HG02623 (cell line): ENCODE measurements at regions not wholly inside any gene's neighbourhood (a gene's known extent, or its start where the extent isn't known, plus 50 kb on each side); places are given as distances from the start of the nearest gene placed in this dataset.
"Not testable (repeated sequence)": the region's sequence is repeated elsewhere in the genome, so short reads cannot be mapped to it uniquely, and the experiment has no call there.

Experiments
- ATAC-seq: cut with Tn5 transposase; IDR thresholded peaks from one replicate; pipeline ENCODE4 v1.9.1; 2021; ENCODE audit warnings: moderate library complexity; ENCODE audit not compliant: unreplicated experiment

DNA sequence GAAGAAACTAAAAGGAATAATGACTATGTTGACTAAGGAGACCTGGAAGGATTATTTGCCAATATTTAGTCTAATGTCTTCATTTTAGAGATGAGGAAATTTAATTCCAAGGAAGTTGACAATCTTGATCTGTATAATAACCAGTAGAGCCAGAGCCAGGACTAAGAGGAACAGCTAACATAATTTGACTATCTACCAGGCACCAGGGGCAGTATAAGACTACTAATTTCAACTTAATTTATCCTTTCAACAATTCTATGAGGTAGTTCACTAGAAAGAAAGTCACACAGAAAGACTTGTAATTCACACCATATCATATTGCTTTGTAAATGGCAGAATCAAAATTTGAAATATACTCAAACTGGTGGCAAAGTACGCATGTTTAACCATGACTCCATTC lies 273.0 kb upstream of the STXBP5 start:
- no peak for ATAC-seq

DNA sequence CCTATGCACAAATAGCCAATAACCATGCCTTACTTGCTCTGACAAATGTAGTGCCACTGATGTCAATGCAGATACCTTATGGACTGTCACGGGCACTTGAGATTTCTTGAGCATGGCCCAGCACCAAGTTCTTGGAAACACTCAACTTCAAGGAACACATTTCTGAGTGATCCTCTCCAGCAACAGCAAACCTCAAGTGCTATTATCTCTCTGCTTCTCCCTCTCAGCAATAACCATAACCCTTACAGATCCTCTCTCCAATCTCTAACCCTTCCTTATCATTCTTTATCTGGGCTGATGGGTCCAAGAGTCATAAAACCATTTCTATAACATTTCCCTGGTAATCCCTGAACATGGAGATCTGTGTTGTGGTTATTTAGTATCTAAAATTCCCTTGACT lies 266.9 kb upstream of the STXBP5 start:
- ATAC-seq = no peak

DNA sequence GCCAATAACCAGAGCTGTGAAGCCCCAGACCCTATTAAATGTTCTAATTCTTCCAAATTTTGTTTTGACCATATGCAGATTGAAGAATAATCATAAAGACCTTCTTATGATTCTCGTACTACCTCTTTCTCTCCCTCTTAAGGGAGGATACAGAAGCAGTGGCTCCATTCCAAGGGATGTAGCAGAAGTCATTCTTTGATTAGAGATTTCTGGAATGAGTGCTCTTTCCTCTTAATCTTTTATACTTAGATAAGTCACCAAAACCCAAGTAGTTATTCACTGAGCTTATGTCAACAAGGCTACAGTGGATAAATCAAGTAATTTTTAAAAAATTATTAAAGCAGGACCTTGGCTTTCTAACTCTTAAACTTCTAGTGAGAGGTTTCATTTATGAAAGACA lies 266.0 kb upstream of the STXBP5 start:
- no peak for ATAC-seq

DNA sequence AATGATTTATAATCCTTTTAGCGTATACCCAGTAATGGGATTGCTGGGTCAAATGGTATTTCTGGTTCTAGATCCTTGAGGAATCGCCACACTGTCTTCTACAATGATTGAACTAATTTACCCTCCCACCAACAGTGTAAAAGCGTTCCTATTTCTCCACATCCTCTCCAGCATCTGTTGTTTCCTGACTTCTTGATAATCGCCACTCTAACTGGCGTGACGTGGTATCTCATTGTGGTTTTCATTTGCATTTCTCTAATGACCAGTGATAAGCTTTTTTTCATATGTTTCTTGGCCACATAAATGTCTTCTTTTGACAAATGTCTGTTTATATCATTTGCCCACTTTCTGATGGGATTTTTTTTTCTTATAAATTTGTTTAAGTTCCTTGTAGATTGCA lies 264.8 kb upstream of the STXBP5 start:
- ATAC-seq = not testable (repeated sequence)

DNA sequence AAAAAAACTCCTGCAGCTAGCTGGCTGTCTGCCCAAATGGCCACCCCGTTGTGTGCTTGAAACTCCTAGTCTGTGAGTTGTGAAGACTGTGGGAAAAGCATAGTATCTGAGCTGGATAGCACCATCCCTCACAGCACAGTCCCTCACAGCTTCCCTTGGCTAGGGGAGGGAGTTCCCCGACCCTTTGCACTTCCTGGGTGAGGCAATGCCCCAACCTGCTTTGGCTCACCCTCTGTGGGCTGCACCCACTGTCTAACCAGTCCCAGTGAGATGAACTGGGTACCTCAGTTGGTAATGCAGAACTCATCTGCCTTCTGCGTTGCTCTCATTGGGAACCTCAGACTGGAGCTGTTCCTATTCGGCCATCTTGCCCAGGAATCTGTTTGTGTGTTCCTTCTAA lies 260.6 kb upstream of the STXBP5 start:
- no peak for ATAC-seq

DNA sequence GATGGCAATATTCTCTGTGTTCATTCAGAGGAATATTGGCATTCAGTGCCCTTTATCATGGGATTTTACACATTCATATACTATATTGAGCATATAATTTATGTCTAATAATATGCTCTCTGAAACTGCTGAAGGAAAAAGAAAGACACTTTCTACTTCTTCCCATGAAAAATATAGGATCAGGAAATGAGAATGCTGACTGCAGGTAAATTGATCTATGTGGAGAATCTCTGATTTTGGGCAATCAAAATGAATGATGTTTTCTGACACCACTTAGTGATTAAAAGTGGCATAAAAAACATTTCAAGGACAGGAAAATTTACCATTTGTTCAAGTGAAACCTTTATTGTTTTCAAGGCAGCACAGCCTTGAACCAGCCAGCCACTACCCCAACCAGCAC lies 260.1 kb upstream of the STXBP5 start:
- ATAC-seq = no peak

DNA sequence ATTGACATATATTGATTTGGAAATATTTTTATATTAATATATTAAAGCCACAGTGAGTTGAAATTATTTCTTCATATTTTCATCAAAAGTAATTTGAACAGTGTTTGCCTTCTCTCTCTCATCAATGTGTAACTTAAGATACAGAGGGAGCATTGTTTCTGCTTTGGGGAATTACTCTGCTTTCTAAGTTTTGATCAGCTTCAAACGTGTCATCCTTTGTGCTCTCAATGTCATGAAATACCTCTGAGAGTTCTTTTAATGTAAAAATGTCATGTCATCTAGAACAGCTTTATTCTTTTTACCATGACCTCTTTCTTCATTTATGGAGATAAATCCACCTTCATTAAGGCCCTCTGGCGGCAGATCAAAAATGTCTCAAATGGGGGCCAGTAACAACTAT lies 259.4 kb upstream of the STXBP5 start:
- ATAC-seq = no peak

DNA sequence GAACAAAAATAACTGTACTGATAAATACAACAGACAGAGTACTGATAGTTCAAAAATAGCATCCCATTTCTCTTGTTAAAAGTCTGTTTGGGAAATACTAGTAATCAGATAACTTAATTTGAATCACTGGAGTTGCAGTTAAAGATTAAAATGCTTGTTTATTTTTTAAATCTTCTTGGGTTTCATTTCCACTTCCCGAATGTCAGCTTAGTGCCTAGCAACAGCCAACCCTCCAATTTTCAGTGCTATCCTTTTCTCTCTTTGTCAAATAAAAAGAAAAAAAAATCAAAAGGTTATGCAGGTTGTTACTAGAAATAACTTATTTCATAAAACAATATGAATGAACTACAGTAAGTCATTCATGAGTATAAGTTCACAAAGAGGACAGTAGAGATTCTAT lies 257.7 kb upstream of the STXBP5 start:
- no peak for ATAC-seq

DNA sequence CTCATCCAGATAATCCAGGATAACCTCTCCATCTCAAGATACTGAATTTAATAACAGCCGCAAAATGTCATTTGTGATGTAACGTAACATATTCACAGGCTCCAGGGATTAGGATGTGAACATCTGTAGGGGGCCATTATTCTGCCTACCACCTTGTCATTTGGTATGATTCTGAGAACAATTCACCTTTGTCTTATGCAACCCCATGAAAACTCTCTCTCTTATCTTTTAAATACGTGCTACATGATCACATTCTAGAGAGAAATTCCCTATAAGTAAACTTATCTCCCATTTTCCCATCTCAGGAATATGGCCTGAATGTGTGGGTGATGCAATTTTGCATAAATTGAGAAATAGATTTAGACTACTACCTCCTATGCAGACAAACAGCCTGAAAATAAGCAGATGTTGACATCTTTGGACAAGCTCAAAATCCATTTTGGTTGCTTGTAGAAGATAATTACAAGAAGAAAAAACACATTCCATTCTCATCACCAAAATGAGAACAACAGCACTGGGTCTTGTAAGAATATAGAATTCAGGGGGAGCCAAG lies 255.4 kb upstream of the STXBP5 start:
- ATAC-seq = no peak

DNA sequence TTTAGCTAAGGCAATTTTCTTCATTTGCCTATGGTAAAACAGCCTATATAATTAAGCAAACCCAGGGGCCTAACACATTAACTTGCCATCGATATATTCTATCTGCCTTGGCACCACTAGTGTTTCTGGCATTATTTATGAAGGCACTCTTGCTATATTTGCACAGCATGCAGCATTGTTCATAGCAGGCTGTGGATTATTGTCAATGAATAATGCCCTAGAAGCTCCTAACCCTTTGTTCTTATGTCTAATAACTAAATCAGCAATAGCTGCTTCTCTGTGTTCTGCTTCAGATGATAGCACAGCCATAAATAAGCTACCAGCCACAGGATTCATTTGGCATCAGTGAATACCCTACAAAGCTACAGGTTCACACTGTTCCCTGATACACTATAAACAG lies 254.8 kb upstream of the STXBP5 start:
- no peak for ATAC-seq

DNA sequence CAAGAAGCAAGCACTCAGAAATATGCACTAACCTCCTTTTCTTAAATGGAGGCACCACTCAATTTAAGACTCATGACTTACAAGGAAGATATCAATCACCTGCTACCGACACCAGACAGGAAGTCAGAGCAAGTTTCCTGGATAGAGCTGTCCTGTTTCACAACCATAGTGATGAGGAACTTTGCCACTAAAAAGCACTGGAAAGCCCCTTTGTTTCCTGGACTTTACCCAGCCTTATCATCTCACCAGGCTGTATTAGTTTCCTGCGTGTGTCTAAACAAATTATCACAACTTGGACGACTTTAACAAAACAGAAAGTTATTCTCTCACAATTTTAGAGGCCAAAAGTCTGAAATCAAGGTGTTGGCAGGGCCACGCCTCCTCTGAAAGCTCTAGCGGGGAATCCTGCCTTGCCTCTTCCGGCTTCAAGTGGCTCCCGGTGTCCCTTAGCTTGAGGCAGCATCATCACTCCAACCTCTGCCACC lies 253.8 kb upstream of the STXBP5 start:
- ATAC-seq = peak; percentile 41

DNA sequence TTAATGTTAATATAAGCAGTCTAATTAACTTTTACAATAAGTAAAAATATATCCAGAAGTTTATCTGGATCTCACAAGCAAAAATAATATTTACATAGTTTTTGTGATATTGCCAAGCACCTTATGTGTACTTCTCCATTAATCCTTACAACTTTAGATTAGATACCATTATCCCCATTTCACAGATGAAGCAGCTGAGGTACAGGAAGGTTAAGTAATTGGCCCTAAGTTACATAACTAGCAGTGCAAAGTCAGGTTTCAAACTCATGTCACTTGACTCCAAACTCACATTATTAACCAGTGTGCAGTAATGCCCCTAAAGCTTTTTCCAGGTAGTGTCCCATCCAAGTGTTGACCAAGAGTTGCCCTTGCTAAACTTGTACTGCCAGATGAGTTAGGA lies 248.6 kb upstream of the STXBP5 start:
- ATAC-seq = no peak

DNA sequence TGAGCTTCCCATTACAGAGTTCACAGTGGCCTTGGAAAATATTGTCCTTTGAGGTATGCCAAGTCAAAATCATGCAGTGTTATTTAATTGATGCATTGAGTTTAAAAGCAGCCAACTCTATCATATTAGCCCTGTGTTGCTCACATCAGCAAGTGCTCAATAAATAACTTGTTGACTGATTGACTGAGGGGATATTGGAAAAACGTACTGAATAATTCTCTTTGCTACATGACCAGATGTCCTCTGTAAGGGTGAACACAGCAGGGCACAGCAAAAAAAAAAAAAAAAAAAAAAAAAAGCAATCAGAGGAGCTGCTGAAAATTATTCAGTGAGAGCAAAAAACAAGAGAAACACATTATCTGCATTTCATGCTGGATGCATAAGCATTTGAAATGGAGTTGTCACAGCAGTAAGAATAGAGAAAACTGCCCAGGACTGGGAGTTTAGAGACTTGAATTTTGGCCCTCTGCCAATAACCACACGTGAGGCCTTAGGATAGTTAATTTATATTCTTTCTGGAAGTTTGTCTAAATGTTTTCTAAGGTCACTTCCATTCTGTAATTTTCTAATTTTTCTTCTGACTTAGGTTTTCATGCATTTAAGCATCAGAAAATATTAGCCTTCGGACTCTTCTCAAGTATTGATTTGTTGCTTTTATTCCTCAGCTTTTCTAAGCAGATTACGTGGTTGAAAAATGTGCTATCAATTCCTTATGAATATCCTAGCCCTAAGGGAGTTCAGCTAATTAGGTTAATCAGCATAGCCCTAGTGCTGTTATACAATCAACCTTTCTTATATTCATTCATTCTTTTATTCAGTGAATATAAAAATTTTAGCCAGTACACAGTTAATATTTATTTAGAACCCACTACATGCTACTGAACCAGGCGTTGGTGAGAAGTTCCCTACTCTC lies 246.8 kb upstream of the STXBP5 start:
- no peak for ATAC-seq

DNA sequence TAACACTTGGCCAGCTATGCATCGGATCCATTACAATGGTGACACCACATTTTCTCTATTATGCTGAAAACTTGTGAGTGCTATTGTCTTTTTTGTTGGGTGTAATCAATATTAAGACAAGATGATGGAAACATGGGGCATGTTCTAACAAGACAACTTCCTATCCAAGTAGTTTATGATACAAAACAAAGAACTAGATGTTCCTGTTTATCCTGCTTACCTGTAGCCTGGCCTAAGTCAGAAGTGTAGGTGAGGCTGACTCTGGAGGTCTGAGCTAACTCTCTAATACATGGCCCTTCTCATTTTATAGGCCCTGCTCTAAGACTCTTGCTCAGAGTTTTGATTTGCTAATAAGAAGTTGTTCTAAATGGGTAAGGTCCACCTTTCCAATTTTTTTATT lies 242.4 kb upstream of the STXBP5 start:
- no peak for ATAC-seq

DNA sequence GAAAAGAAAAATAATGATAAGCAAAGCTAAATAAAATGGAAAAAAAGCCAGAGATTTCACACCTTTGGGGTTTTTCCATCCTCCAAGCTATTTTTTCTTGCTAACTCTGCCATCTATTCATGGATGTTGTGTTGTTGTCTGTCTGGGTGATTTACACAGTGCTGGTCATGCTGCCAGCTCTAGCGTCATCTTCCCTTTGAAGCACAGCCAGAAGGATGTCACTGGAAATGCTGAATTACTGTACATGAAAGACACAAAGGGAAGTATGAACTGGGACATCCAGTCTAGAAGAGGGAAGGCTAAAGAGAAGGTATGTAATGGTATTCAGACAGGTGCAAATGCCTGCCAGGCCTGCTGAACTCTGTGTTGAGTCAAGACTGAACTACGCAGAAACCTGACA lies 241.9 kb upstream of the STXBP5 start:
- no peak for ATAC-seq

DNA sequence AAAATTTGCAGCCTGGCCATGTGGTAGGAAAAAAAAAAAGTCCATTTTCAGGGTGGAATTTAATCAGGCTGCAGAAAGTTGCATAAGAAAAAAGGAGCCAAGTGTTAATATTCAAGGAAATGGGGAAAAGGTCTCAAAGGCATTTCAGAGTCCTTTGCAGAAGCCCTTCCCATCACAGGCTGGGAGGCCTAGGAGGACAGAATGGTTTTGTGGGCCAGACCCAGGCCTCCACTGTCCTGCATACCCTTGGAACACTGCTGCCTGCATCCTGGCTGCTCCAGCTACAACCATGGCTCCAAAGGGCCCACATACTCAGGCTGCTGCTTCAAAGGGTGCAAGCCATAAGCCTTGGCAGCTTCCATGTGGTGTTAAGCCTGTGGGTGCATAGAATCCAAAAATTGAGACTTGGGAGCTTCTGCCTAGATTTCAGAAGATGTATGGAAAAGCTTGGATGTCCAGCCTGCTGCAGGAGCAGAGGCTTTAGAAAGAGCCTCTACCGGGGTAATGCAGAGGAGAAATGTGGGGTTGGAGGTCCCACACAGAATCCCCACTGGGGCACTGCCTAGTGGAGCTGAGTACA lies 239.0 kb upstream of the STXBP5 start:
- ATAC-seq = no peak

DNA sequence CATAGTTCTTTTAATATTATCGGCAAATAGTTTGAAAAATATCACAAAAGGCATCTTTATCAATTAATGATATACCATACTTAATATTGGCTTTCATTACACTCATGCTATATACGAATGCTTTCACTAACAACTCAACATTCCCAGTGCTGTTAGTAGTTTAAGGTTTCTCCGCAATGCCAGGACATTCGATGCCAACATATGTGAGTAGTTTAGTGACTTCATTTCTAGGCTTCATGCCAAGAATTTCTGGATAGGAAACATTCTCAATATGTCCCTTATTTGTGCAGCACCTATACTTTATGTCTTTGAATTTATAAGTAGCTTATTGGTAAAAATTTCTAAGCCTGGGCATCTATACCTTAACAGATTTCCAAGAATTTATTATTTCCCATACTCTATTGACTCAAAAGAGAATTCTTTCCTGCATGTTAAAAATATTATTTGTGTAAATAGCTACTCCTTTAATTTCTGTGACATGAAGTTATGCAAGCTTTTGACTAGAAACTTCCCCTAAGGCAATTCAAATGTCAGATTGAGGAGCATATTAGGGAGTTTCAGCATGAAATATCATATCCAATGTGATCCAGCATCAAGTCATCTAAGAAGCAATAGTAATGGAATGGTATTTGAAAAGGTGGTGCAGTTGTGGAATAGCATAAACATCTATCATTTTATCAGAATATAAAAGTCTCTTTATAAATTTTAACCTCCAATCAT lies 236.0 kb upstream of the STXBP5 start:
- no peak for ATAC-seq

DNA sequence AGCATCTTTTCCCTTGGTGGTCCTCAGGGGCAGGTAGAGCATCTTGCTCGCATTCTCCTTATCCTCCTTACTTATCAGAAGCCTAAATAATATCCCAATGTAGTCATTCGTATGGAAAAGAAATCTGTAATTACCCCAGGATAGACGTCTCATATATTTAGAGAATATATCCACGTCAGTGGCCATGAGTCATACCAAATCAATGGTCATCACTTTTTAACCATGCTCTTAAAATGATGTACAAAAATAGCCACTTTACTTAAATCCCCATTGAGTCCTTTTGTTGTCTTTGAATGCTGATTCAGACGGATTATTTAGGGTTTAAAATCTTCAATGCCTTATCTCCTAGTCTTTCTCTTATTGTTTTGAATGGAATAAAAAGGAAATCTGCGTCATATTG lies 231.7 kb upstream of the STXBP5 start:
- ATAC-seq = no peak

DNA sequence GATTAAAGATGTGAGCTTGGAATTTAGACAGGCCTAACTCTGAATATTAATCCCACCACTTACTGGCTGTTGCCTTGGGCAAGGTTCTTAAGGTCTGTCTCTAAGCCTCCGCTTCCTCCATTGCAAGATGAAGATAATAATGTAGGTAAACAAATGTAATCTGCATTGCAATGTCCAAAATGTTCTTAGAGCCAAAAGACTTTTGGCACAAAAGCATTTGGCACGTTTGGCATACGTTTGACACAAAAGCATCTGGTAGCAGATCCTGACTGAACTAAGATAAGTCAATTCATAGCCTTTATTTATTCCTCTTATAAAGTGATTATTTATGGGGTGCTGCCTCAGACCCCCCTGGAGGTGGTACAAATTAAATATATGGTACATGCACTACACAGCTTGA lies 229.9 kb upstream of the STXBP5 start:
- ATAC-seq = no peak

DNA sequence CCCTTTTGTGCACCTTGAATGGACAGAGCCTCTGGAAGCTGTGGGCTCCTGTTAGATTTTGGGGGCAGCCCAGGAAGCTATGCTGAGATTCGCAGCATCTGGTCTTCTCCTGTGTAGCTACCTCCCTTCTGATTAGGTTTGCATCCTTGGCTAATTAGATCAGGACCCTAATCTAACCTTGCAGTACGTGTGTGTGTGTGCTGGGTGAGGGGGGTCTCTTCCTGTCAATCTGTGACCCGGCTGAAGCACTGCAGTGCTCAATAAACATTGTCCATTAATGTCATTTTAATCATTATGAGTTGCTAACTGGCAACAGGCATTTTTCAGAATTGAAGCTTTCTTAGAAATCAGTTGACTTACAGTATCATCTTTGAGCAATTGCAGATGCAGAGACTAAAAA lies 229.1 kb upstream of the STXBP5 start:
- no peak for ATAC-seq

DNA sequence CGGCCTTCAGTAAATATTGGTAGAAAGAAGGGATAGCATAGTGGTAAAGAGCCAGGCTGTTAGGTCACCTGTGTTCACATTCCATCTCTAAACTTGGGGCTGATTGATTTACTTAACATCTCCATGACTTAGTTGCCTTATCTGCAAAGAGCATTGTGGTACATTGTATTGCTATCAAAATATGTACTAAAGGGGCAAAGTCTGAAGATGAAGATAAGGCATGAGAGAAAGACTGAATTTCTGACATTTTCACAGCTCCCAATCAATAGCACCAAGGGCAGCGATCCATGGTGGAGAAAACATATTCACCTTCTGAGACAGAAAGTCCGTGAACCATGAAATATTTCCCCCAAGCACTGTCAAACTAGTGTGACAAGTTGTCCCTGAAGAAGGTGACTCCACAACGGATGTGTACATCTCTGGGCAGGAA lies 223.3 kb upstream of the STXBP5 start:
- ATAC-seq = no peak

DNA sequence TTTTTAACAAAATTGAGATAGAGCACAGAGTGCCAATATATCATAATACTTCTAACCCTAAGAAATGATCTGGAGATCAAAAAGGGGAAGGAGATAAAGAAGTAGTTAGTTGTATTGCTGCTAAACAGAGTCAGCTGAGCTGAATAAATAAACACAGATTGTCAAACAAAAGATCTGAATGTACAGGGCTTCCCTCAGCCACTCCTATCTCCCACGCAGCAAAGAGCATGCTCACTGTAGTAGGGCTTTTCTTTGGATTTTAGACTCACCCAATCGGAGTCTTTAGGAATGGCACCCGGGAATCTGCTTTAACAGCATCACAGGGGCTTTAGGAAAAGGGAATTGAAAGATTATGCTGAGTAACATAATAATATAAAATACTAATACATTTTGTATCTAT lies 222.2 kb upstream of the STXBP5 start:
- no peak for ATAC-seq
